Mesodermal cell (in vitro differentiated cells): ENCODE measurements at regions not wholly inside any gene's neighbourhood (a gene's known extent, or its start where the extent isn't known, plus 50 kb on each side); places are given as distances from the start of the nearest gene placed in this dataset.

Source experiments
- H3K27ac ChIP-seq: 2 replicates; pipeline ENCODE4 v1.7.0; 2013; ENCODE audit warnings: mild to moderate bottlenecking, low read depth, low read length, moderate library complexity; ENCODE audit not compliant: severe bottlenecking
- H3K36me3 ChIP-seq: 2 replicates; pipeline ENCODE4 v1.7.1; 2013; ENCODE audit warnings: mild to moderate bottlenecking, low read length, moderate library complexity; ENCODE audit not compliant: control insufficient read depth, insufficient read depth
- H3K4me1 ChIP-seq: one replicate; pipeline ENCODE4 v1.7.1; 2013; ENCODE audit warnings: mild to moderate bottlenecking, low read length; ENCODE audit not compliant: insufficient read depth, control insufficient read depth, poor library complexity, severe bottlenecking
- H3K4me3 ChIP-seq: 2 replicates; pipeline ENCODE4 v1.7.0; 2013; ENCODE audit warnings: low read length, control low read depth, mild to moderate bottlenecking; ENCODE audit not compliant: insufficient read depth, poor library complexity, severe bottlenecking; ENCODE audit errors: extremely low read depth
- H3K9me3 ChIP-seq: 2 replicates; pipeline ENCODE4 v1.7.1; 2013; ENCODE audit warnings: mild to moderate bottlenecking, low read length, moderate library complexity; ENCODE audit not compliant: control insufficient read depth
- WGBS, 2 experiments: methylation state at CpG; one replicate each; pipeline ENCODE4 v1.1.5; 2013; ENCODE audit warnings: missing lambda C conversion rate in 2 of 2; ENCODE audit not compliant: insufficient coverage in 2 of 2; 5-methylcytosine and 5-hydroxymethylcytosine counted together

- Histone ChIP-seq H3K36me3 (no peaks in the 10 kb centered on the region), H3K9me3 (peaks cover 4% of the 10 kb centered on the region), H3K4me3 (no peak overlapping the region), H3K27ac (no peak overlapping the region), H3K4me1 (peaks cover 23% of the 10 kb centered on the region)
- 92 to 97% methylated on average over 7 to 10 of the region's 13 CpGs for WGBS, 2 experiments
These were observed 290.1 kb upstream of the ZMIZ1 start for GRCh38 chr10:78778444-78779338.

DNA sequence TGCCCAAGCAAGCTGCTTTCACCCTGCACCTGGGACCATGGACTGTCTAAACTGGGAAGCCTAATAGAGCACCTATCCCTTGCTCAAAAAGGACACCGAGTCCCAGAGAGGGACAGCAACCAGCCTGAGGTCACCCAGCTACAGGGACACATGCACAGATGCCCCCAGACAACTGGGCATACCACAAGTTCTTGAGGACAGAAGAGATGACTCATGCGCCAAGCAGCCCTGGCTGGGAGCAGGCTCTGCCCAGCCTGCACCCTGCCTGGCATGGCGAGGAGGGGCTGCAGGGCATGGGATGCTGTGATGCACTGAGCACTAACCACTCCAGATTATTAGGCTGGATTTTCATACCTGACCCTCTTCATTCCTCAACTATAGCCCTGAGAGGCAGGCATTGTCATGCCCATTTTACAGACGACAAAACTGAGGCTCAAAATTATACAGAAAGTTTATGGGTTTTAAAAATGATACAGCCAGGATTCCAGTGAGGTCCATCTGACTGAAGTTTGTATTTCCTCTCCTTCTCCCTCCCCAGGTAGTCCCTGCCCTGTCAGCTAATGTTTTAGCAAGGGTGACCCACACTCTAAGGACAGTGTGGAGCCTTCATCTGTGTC, 289.3 kb upstream of the ZMIZ1 start:
- Histone ChIP-seq H3K4me3 (no peak overlapping the region), H3K9me3 (peaks cover 5% of the 10 kb centered on the region), H3K4me1 (peaks cover 19% of the 10 kb centered on the region), H3K36me3 (no peaks in the 10 kb centered on the region), H3K27ac (no peak overlapping the region)
- 92 to 93% methylated on average over 2 to 3 of the region's 4 CpGs for whole genome bisulfite sequencing, 2 experiments

DNA sequence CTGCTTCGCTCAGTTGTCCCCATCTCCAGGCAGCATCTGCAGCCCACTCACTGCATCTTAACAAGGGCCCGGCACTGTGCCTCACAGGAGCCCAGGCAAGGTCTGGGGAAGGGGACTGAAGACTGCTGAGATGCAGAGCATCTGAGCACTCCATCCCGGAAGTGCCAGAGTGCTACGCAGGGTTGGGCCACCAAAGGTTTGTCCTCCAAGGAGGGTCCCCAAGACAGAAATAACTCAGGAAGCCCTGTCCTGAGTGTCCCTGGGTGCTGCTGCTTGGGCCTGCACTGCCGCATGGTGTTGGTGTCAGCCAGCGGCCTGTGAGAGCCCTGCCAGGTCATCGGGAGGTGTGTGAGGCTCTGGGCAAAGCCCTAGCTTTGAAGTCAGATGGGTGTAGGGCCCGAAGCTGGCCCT, 288.2 kb upstream of the ZMIZ1 start:
- Histone ChIP-seq H3K36me3 (no peaks in the 10 kb centered on the region), H3K4me1 (peaks cover 9% of the 10 kb centered on the region), H3K27ac (no peak overlapping the region), H3K4me3 (no peak overlapping the region), H3K9me3 (peaks cover 5% of the 10 kb centered on the region)
- 94 to 100% methylated on average over 7 to 8 of the region's 8 CpGs for WGBS, 2 experiments

- no peak overlapping the region for H3K27ac ChIP-seq
- 97 to 98% methylated on average over 5 to 7 of the region's 10 CpGs for WGBS, 2 experiments
- H3K9me3 ChIP-seq, result peaks cover 5% of the 10 kb centered on the region
- H3K36me3 ChIP-seq, result no peaks in the 10 kb centered on the region
- peaks cover 9% of the 10 kb centered on the region for H3K4me1 ChIP-seq
- no peak overlapping the region for H3K4me3 ChIP-seq
These were observed 287.4 kb upstream of the ZMIZ1 start for GRCh38 chr10:78781251-78781913.

DNA sequence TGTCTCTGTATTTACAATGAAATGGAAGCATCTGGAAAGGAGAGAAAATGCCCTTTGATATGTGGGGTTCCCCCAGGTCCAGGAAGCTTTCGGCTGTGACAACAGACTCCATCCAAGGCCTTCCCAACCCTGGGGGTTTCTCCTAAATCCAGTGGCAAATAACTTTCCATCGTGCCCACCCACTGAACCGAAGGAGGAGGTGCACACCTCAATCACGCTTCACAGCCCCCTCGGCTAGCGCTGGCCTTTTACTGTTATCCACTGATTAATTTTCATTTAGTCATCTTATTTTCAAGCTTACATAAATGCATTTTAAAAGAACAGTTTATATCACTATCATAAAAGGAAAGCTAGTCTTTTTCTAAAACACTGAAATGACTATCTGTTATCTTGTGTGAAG, 286.8 kb upstream of the ZMIZ1 start:
- H3K4me3 ChIP-seq, result no peak overlapping the region
- WGBS, 2 experiments, result 89 to 94% methylated on average over 5 to 6 of the region's 6 CpGs
- peaks cover 9% of the 10 kb centered on the region for H3K4me1 ChIP-seq
- no peak overlapping the region for H3K27ac ChIP-seq
- no peaks in the 10 kb centered on the region for H3K36me3 ChIP-seq
- peaks cover 5% of the 10 kb centered on the region for H3K9me3 ChIP-seq

DNA sequence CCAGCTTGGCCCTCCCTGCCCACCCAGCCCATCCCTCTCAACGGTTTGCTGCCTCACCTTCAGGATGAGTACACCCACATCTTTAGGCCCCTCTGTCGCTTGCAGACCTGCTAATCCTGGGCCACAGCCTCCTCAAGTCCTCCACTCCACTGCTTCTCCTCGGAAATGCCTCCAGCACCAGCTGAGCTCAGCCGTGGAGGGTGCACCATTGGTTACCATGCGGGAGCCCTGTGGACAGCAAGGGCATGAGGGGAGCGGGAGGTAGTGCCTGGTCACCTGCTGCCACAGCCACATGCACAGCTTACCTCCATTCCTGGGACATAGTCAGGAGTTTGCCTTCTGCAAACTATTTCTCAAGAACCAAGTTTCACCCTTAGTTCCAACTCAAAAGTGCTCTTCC, 286.3 kb upstream of the ZMIZ1 start:
- H3K4me3 ChIP-seq, result no peak overlapping the region
- H3K27ac ChIP-seq, result no peak overlapping the region
- 80 to 87% methylated on average over 2 to 4 of the region's 6 CpGs for WGBS, 2 experiments
- no peaks in the 10 kb centered on the region for H3K36me3 ChIP-seq
- peaks cover 5% of the 10 kb centered on the region for H3K9me3 ChIP-seq
- peaks cover 5% of the 10 kb centered on the region for H3K4me1 ChIP-seq

GRCh38 chr10:78783753-78784152, 285.0 kb upstream of the ZMIZ1 start:
- H3K4me1 ChIP-seq, result no peaks in the 10 kb centered on the region
- H3K9me3 ChIP-seq, result peaks cover 5% of the 10 kb centered on the region
- 89 to 94% methylated on average over 2 to 3 of the region's 3 CpGs for WGBS, 2 experiments
- H3K27ac ChIP-seq, result no peak overlapping the region
- no peak overlapping the region for H3K4me3 ChIP-seq
- no peaks in the 10 kb centered on the region for H3K36me3 ChIP-seq

DNA sequence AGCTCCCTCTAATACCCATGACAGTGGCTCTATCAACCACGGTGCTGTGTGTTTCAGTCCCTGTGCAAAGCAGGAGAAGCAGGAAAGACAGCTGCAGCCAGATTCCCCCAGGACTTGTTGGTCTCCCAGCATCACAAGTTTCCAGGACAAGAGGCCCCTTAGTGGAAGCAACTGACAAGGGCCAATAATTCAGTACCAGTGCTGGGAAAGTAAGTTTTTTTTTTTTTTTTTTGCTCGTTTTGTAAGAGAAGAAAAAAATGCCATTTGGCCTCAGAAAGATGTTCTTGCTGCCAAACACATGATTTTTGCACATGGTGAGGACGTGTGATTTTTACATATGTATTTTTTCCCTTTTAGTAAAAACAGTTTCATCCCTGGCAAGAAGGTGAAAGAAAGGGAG, 284.2 kb upstream of the ZMIZ1 start:
- H3K4me1 ChIP-seq, result no peaks in the 10 kb centered on the region
- peaks cover 5% of the 10 kb centered on the region for H3K9me3 ChIP-seq
- H3K36me3 ChIP-seq, result no peaks in the 10 kb centered on the region
- H3K4me3 ChIP-seq, result no peak overlapping the region
- no peak overlapping the region for H3K27ac ChIP-seq
- WGBS, 2 experiments, result 86% methylated on average over 1 of the region's 3 CpGs; no CpG with 5 or more reads in 1 of the 2 experiments

GRCh38 chr10:78785066-78785465, 283.7 kb upstream of the ZMIZ1 start:
- H3K9me3 ChIP-seq, result peaks cover 5% of the 10 kb centered on the region
- H3K27ac ChIP-seq, result no peak overlapping the region
- no peak overlapping the region for H3K4me3 ChIP-seq
- whole genome bisulfite sequencing, 2 experiments, result 88 to 95% methylated on average over 2 of the region's 4 CpGs
- no peaks in the 10 kb centered on the region for H3K4me1 ChIP-seq
- H3K36me3 ChIP-seq, result no peaks in the 10 kb centered on the region

DNA sequence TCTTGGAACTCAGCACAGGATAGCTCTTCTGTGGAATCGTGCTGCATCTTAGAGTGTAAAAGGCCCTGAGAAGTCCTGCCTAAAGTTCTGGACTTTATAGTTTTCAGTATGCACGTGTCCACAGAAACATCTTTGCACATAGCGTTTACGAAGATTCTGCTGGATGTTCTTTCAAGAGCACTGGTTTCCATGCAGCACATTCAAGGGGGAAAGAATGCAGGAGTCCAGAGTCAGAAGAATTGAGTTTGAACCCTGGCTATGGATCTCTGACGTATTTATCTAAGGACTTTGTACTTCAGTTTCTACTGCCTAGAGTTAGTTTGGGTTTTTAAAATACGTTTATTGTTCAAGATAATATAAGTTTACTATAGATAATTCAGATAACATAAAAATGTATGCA, 282.8 kb upstream of the ZMIZ1 start:
- no peak overlapping the region for H3K4me3 ChIP-seq
- peaks cover 5% of the 10 kb centered on the region for H3K9me3 ChIP-seq
- no peak overlapping the region for H3K27ac ChIP-seq
- 96 to 98% methylated on average over 4 of the region's 6 CpGs for WGBS, 2 experiments
- H3K4me1 ChIP-seq, result no peaks in the 10 kb centered on the region
- H3K36me3 ChIP-seq, result no peaks in the 10 kb centered on the region
